MM.1S (cell line): ENCODE measurements at regions not wholly inside any gene's neighbourhood (a gene's known extent, or its start where the extent isn't known, plus 50 kb on each side); places are given as distances from the start of the nearest gene placed in this dataset.

Experiments used
- DNase-seq: peaks from one replicate; pipeline ENCODE4 v3.0.0-alpha.2; 2015
- H2AFZ ChIP-seq: fragments of 300-600 bp; sonication (generic); 2 replicates; pipeline ENCODE4 v1.6.0; 2016; ENCODE audit warnings: antibody characterized with exemption, low read length
- H3F3A ChIP-seq: fragments of 300-600 bp; sonication (generic); 2 replicates; pipeline ENCODE4 v1.6.1; 2016; ENCODE audit warnings: mild to moderate bottlenecking, antibody characterized with exemption, low read length, moderate library complexity, mixed read lengths; ENCODE audit not compliant: insufficient read depth
- H3K27ac ChIP-seq: fragments of 300-600 bp; sonication (generic); 2 replicates; pipeline ENCODE4 v1.5.1; 2016; ENCODE audit warnings: mild to moderate bottlenecking, low read length
- H3K27me3 ChIP-seq: fragments of 300-600 bp; sonication (generic); replicated peaks from 2 replicates; pipeline ENCODE4 v1.6.0; 2016; ENCODE audit warnings: low read length; ENCODE audit not compliant: insufficient read depth
- H3K36me3 ChIP-seq: fragments of 300-600 bp; sonication (generic); replicated peaks from 2 replicates; pipeline ENCODE4 v1.6.1; 2016; ENCODE audit warnings: mild to moderate bottlenecking, low read length, mixed read lengths; ENCODE audit not compliant: insufficient read depth
- H3K4me1 ChIP-seq: fragments of 300-600 bp; sonication (generic); 2 replicates; pipeline ENCODE4 v1.6.1; 2016; ENCODE audit warnings: low read length, mixed read lengths
- H3K4me2 ChIP-seq: fragments of 300-600 bp; sonication (generic); 2 replicates; pipeline ENCODE4 v1.6.0; 2016; ENCODE audit warnings: low read depth, low read length
- H3K4me3 ChIP-seq: fragments of 300-600 bp; sonication (generic); 2 replicates; pipeline ENCODE4 v1.5.1; 2016; ENCODE audit warnings: low read length, mixed read lengths
- H3K79me2 ChIP-seq: fragments of 300-600 bp; sonication (generic); 2 replicates; pipeline ENCODE4 v1.6.1; 2016; ENCODE audit warnings: mixed run types, low read length, mixed read lengths
- H3K9ac ChIP-seq: fragments of 300-600 bp; sonication (generic); 2 replicates; pipeline ENCODE4 v1.6.1; 2016; ENCODE audit warnings: low read length, mixed read lengths
- H3K9me2 ChIP-seq: fragments of 300-600 bp; sonication (generic); replicated peaks from 2 replicates; pipeline ENCODE4 v1.6.1; 2016; ENCODE audit warnings: mild to moderate bottlenecking, low read length, mixed read lengths; ENCODE audit not compliant: insufficient read depth
- H3K9me3 ChIP-seq: fragments of 300-600 bp; sonication (generic); replicated peaks from 2 replicates; pipeline ENCODE4 v1.6.1; 2016; ENCODE audit warnings: mild to moderate bottlenecking, low read length, mixed read lengths; ENCODE audit not compliant: insufficient read depth
- H4K20me1 ChIP-seq: fragments of 300-600 bp; sonication (generic); 2 replicates; pipeline ENCODE4 v1.6.1; 2016; ENCODE audit warnings: mild to moderate bottlenecking, low read length, moderate library complexity, mixed read lengths; ENCODE audit not compliant: insufficient read depth
- EZH2 ChIP-seq: fragments of 300-600 bp; sonication (generic); optimal IDR thresholded peaks from 2 replicates; pipeline ENCODE3; 2017; ENCODE audit warnings: low read depth, mild to moderate bottlenecking, antibody characterized with exemption, low read length, mixed read lengths
- EZH2phosphoT487 ChIP-seq: fragments of 300-600 bp; sonication (generic); IDR thresholded peaks from 2 replicates; pipeline ENCODE4 v1.6.1; 2018; ENCODE audit warnings: antibody characterized with exemption, low read length
- TF ChIP-seq, protein P1 (sequence below): fragments of 300-600 bp; sonication (generic); IDR thresholded peaks from 2 replicates; pipeline ENCODE4 v1.5.1; 2016; ENCODE audit warnings: antibody characterized with exemption, low read length, mixed read lengths

DNA sequence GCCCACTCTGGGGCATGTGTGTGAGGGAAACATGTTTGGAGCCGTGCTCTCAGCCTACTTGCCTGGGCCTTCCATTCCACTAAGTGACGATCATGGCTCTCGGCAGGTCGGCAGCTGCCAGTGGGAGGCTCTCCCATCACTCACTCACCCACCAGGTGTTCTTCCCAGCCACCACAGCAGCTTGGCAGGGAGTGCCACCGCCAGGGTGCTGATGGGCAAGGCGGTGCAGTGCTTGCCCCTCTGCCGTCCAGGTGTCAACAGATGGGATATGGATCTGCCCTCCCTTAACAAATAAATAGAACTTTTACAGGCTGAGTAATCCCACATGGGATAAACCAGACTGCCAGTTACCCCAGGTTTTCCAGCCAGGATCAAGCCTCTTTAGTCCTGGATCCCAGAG, 205.5 kb upstream of the TMEM45B start:
- Histone ChIP-seq H3K27me3 (no peaks in the 10 kb centered on the region), H3K9ac (no peak overlapping the region), H2AFZ (no peak overlapping the region), H3F3A (no peaks in the 10 kb centered on the region), H3K36me3 (no peaks in the 10 kb centered on the region), H3K79me2 (no peaks in the 10 kb centered on the region), H4K20me1 (no peaks in the 10 kb centered on the region), H3K4me2 (no peak overlapping the region), H3K4me1 (no peaks in the 10 kb centered on the region), H3K9me3 (no peaks in the 10 kb centered on the region), H3K27ac (no peak overlapping the region), H3K9me2 (no peaks in the 10 kb centered on the region), H3K4me3 (no peak overlapping the region)
- no peak for TF ChIP-seq EZH2
- no peak for TF ChIP-seq EZH2phosphoT487
- TF ChIP-seq, protein P1, sequence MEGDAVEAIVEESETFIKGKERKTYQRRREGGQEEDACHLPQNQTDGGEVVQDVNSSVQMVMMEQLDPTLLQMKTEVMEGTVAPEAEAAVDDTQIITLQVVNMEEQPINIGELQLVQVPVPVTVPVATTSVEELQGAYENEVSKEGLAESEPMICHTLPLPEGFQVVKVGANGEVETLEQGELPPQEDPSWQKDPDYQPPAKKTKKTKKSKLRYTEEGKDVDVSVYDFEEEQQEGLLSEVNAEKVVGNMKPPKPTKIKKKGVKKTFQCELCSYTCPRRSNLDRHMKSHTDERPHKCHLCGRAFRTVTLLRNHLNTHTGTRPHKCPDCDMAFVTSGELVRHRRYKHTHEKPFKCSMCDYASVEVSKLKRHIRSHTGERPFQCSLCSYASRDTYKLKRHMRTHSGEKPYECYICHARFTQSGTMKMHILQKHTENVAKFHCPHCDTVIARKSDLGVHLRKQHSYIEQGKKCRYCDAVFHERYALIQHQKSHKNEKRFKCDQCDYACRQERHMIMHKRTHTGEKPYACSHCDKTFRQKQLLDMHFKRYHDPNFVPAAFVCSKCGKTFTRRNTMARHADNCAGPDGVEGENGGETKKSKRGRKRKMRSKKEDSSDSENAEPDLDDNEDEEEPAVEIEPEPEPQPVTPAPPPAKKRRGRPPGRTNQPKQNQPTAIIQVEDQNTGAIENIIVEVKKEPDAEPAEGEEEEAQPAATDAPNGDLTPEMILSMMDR = no peak
- no peak for DNase-seq

DNA sequence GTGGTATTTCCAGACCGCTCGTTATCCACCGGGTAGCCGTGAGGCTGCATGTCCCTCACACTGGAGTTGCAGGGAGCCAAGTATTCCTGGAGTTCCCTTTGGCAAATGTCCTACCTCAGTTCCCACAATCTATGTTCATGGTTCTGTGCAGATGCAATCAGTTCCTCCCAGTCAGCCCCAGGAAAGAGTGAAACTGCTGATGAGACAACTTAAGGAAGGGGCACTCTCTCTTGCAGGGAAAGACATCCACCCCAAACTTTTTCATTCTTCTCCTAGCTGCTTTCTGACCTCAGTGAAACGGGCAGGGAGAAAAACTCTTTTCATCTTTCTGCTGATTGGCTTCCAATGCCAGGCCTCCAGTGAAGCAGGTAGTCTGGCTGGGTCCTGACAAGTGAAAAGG, 205.1 kb upstream of the TMEM45B start:
- Histone ChIP-seq H3K9ac (no peak overlapping the region), H3K4me2 (no peak overlapping the region), H3K27me3 (no peaks in the 10 kb centered on the region), H3K4me3 (no peak overlapping the region), H3K9me3 (no peaks in the 10 kb centered on the region), H3K9me2 (no peaks in the 10 kb centered on the region), H2AFZ (no peak overlapping the region), H4K20me1 (no peaks in the 10 kb centered on the region), H3F3A (no peaks in the 10 kb centered on the region), H3K36me3 (no peaks in the 10 kb centered on the region), H3K27ac (no peak overlapping the region), H3K79me2 (no peaks in the 10 kb centered on the region), H3K4me1 (no peaks in the 10 kb centered on the region)
- DNase-seq = no peak
- TF ChIP-seq, protein P1 = no peak
- TF ChIP-seq EZH2 (no peak), EZH2phosphoT487 (no peak)

DNA sequence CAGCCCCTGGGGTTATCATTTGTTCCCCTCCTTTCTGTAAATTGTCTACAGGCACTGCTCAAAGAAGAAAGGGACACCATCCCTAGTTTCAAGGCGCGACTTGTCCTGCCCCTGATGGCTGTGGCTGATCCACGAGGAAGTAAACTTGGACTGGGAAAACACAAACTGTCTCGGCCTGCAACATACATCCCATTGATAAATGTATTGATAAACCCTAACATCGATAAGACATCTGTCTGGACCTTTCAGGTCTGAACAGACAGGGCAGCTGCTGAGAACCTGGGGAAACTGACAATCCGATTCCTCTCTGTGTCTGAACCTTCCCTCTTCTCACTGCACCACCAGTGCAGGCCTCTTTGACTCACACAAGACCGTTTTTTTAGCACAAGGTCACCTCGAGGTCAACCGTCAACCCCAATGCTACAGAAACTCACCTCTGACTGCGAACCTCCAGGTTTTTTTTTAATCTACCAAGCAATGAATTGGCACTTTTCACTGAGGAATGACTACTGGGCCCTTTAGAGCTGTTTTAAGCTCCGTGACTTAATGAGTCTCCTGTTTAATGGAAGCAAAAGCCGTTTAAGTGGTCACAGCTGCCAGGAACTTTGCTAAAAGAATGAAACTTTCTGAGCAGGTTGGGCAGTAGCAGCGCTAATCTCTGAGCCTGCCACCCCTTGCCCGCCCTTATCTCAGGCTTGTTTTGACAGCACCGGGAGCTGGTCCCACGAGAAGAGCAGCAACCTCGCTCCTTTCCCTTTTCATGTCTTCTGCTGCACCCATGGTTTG, 203.8 kb upstream of the TMEM45B start:
- Histone ChIP-seq H2AFZ (peak overlapping the region; percentile 38; the same call in 1 of the 2 replicates), H3K4me1 (no peaks in the 10 kb centered on the region), H3K36me3 (no peaks in the 10 kb centered on the region)

More for the DNA sequence above, 203.8 kb upstream of the TMEM45B start:
- Histone ChIP-seq H3K9me3 (no peaks in the 10 kb centered on the region), H3K27me3 (no peaks in the 10 kb centered on the region), H3K9me2 (no peaks in the 10 kb centered on the region), H3K79me2 (no peaks in the 10 kb centered on the region), H3K9ac (no peak overlapping the region), H3K27ac (peak overlapping the region; percentile 39; the same call in 1 of the 2 replicates), H4K20me1 (no peaks in the 10 kb centered on the region), H3K4me3 (no peak overlapping the region), H3F3A (no peaks in the 10 kb centered on the region), H3K4me2 (peak overlapping the region; percentile 47)
- TF ChIP-seq, protein P1 = no peak
- no peak for TF ChIP-seq EZH2
- TF ChIP-seq EZH2phosphoT487 = no peak
- DNase-seq = peak; percentile 60
